Stimulated activated naive CD8-positive, alpha-beta T cell treated with anti-CD3 and anti-CD28 coated beads, Interleukin-15, amount 100 ng/mL, for 72 hours (primary cell): ENCODE measurements at regions not wholly inside any gene's neighbourhood (a gene's known extent, or its start where the extent isn't known, plus 50 kb on each side); places are given as distances from the start of the nearest gene placed in this dataset.

Experiments
- ATAC-seq: fragments of 150-1000 bp; cut with Tn5 transposase; 2 replicates; pipeline ENCODE4 v1.10.0; 2021; ENCODE audit warnings: mild to moderate bottlenecking, moderate library complexity
- DNase-seq, 2 donors: peaks; one replicate each; pipeline ENCODE4 v3.0.0; 2021 to 2022
- H3K27ac Mint-ChIP-seq, 2 donors: one replicate each; pipeline ENCODE4 v1.8.0; 2022; ENCODE audit warnings: mild to moderate bottlenecking in 2 of 2, mixed read lengths in 2 of 2, moderate library complexity in 2 of 2
- H3K27me3 Mint-ChIP-seq: one replicate; pipeline ENCODE4 v1.8.0; 2022; ENCODE audit warnings: mixed read lengths
- H3K4me1 Mint-ChIP-seq: one replicate; pipeline ENCODE4 v1.8.0; 2022; ENCODE audit warnings: mild to moderate bottlenecking, mixed read lengths
- H3K4me3 Mint-ChIP-seq, 2 donors: one replicate each; pipeline ENCODE4 v1.8.0; 2022; ENCODE audit warnings: mild to moderate bottlenecking in 2 of 2, mixed read lengths in 2 of 2, moderate library complexity in 1 of 2
- H3K9me3 Mint-ChIP-seq, 2 donors: one replicate each; pipeline ENCODE4 v1.8.0; 2022; ENCODE audit warnings: mixed read lengths in 2 of 2

- H3K9me3 Mint-ChIP-seq, result no peaks in the 10 kb centered on the region
- H3K27ac Mint-ChIP-seq, result no peak overlapping the region
- ATAC-seq, result no peak
- no peaks in the 10 kb centered on the region for H3K4me1 Mint-ChIP-seq
- H3K27me3 Mint-ChIP-seq, result no peaks in the 10 kb centered on the region
- no peak overlapping the region for H3K4me3 Mint-ChIP-seq
- DNase-seq, result no peak
These were observed 193.2 kb upstream of the KIF2A start for GRCh38 chr5:62112689-62113228.

- no peaks in the 10 kb centered on the region for H3K4me1 Mint-ChIP-seq
- no peak overlapping the region for H3K27ac Mint-ChIP-seq
- no peak for ATAC-seq
- no peak for DNase-seq
- no peaks in the 10 kb centered on the region for H3K27me3 Mint-ChIP-seq
- H3K9me3 Mint-ChIP-seq, result no peaks in the 10 kb centered on the region
- H3K4me3 Mint-ChIP-seq, result no peak overlapping the region
These were observed 191.0 kb upstream of the KIF2A start for GRCh38 chr5:62115014-62115413.

- H3K27ac Mint-ChIP-seq, result no peak overlapping the region
- ATAC-seq (no peak), DNase-seq (no peak)
- H3K27me3 Mint-ChIP-seq, result no peaks in the 10 kb centered on the region
- no peak overlapping the region for H3K4me3 Mint-ChIP-seq
- no peaks in the 10 kb centered on the region for H3K4me1 Mint-ChIP-seq
- H3K9me3 Mint-ChIP-seq, result no peaks in the 10 kb centered on the region
These were observed 181.7 kb upstream of the KIF2A start for GRCh38 chr5:62124266-62124665.

DNA sequence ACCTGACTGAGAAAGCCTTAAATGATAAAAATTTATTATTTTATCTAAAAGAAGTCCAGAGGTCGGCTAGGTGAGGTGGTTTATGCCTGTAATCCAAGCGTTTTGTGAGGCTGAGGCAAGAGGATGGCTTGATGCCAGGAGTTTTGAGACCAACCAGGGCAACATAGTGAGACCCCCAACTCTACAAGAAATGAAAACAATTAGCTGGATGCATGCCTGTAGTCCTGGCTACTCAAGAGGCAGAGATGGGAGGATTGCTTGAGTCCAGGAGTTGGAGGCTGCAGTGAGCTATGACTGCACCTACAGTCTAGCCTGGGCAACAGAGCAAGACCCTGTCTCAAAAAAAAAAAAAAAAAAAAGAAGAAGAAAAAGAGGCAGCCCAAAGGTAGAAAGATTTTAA, 179.9 kb upstream of the KIF2A start:
- H3K27me3 Mint-ChIP-seq, result no peaks in the 10 kb centered on the region
- no peaks in the 10 kb centered on the region for H3K4me1 Mint-ChIP-seq
- no peak for ATAC-seq
- no peaks in the 10 kb centered on the region for H3K9me3 Mint-ChIP-seq
- DNase-seq, result no peak
- H3K4me3 Mint-ChIP-seq, result no peak overlapping the region
- no peak overlapping the region for H3K27ac Mint-ChIP-seq

DNA sequence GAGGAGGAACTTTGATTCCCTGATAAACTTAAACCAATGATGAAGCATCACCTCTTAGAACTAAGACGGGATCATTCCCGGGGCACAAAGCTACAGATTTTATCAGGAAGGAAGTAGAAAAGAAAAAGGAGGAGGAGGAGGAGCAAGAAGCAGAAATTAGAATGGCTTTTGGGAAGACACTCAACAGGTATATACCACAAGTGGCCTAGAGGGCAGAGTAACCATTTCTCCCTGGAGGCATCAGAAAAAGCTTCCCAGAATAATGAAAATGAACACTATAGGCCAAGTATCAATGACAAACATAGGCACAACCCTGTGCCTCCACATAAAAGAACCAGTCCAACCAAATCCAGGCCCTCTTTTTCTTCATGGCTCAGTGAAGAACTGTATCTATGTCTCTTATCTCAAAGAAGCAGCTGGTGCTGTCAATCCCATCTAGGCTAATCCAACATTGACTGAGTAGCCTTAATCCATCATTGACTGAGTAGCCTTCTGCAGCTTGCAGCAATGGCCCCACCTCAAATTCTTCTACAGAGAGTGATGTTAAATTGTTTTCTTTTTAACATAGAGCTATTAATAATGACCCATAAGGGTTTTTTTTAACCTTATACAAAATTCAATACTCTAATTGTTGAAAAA, 178.8 kb upstream of the KIF2A start:
- DNase-seq (no peak), ATAC-seq (no peak)
- H3K27ac Mint-ChIP-seq, result no peak overlapping the region
- H3K27me3 Mint-ChIP-seq, result no peaks in the 10 kb centered on the region
- H3K9me3 Mint-ChIP-seq, result no peaks in the 10 kb centered on the region
- H3K4me3 Mint-ChIP-seq, result no peak overlapping the region
- no peaks in the 10 kb centered on the region for H3K4me1 Mint-ChIP-seq

GRCh38 chr5:62130107-62130506, 175.9 kb upstream of the KIF2A start:
- H3K4me3 Mint-ChIP-seq, result no peak overlapping the region
- H3K4me1 Mint-ChIP-seq, result no peaks in the 10 kb centered on the region
- H3K27me3 Mint-ChIP-seq, result no peaks in the 10 kb centered on the region
- no peak overlapping the region for H3K27ac Mint-ChIP-seq
- no peaks in the 10 kb centered on the region for H3K9me3 Mint-ChIP-seq
- DNase-seq, result no peak
- no peak for ATAC-seq

- no peak for ATAC-seq
- no peak for DNase-seq
- no peak overlapping the region for H3K4me3 Mint-ChIP-seq
- no peaks in the 10 kb centered on the region for H3K9me3 Mint-ChIP-seq
- no peaks in the 10 kb centered on the region for H3K4me1 Mint-ChIP-seq
- H3K27ac Mint-ChIP-seq, result no peak overlapping the region
- no peaks in the 10 kb centered on the region for H3K27me3 Mint-ChIP-seq
These were observed 173.7 kb upstream of the KIF2A start for GRCh38 chr5:62132276-62132675.

- H3K4me3 Mint-ChIP-seq, result no peak overlapping the region
- DNase-seq (no peak), ATAC-seq (no peak)
- no peaks in the 10 kb centered on the region for H3K9me3 Mint-ChIP-seq
- H3K4me1 Mint-ChIP-seq, result no peaks in the 10 kb centered on the region
- no peak overlapping the region for H3K27ac Mint-ChIP-seq
- no peaks in the 10 kb centered on the region for H3K27me3 Mint-ChIP-seq
These were observed 172.6 kb upstream of the KIF2A start for GRCh38 chr5:62133426-62133825.

- Mint-ChIP-seq H3K27me3 (peaks cover 10% of the 10 kb centered on the region), H3K9me3 (no peaks in the 10 kb centered on the region), H3K4me3 (no peak overlapping the region), H3K27ac (no peak overlapping the region), H3K4me1 (no peaks in the 10 kb centered on the region)
- DNase-seq (no peak), ATAC-seq (no peak)
These were observed 171.2 kb upstream of the KIF2A start for GRCh38 chr5:62134811-62135210.

DNA sequence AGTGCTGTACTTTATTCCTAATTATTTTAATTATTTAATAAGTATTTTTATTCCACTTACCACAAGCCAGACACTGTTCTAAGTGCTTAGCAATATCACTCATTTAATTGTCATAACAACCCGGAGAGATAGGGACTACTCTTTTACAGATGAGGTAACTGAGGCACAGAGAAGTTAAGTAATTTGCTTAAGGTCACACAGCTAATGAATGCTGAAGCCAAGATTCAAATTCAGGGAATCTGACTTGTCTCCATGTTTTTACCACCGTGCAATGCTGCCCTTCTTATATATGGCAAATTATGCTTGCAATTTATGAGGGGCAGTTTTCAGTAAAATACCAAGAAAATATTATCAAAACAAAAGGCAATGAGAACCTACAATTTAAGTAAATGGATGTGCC, 168.4 kb upstream of the KIF2A start:
- no peak for ATAC-seq
- no peaks in the 10 kb centered on the region for H3K4me1 Mint-ChIP-seq
- H3K27me3 Mint-ChIP-seq, result peaks cover 10% of the 10 kb centered on the region
- no peak overlapping the region for H3K4me3 Mint-ChIP-seq
- H3K27ac Mint-ChIP-seq, result no peak overlapping the region
- no peaks in the 10 kb centered on the region for H3K9me3 Mint-ChIP-seq
- no peak for DNase-seq

GRCh38 chr5:62138607-62139006, 167.4 kb upstream of the KIF2A start:
- Mint-ChIP-seq H3K27me3 (peaks cover 20% of the 10 kb centered on the region), H3K4me3 (no peak overlapping the region), H3K27ac (no peak overlapping the region), H3K4me1 (no peaks in the 10 kb centered on the region), H3K9me3 (no peaks in the 10 kb centered on the region)
- ATAC-seq, result peak; percentile 35
- no peak for DNase-seq

- ATAC-seq, result no peak
- Mint-ChIP-seq H3K27me3 (peaks cover 31% of the 10 kb centered on the region), H3K4me3 (no peak overlapping the region), H3K4me1 (no peaks in the 10 kb centered on the region), H3K9me3 (no peaks in the 10 kb centered on the region), H3K27ac (no peak overlapping the region)
- no peak for DNase-seq
These were observed 166.3 kb upstream of the KIF2A start for GRCh38 chr5:62139741-62140140.

DNA sequence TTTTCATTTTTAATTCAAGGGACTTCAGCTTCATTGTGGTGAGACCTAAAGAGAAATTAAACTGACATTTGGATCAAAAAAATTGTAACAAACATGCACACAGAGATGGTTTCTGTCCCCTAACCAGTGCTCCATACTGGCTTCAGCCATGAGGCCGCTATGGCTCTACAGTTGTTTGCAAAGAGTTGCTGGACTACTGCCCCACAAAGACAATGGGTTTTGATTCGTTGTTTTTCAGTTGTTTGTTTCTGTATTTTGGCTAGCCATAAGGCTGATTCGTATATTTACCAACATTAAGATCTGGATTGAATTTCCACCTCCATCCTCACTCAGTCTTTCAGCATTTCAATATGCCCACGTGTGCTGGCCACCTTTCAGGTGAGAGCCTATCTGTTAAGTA, 163.7 kb upstream of the KIF2A start:
- Mint-ChIP-seq H3K4me3 (no peak overlapping the region), H3K4me1 (no peaks in the 10 kb centered on the region), H3K27me3 (peaks cover 45% of the 10 kb centered on the region), H3K9me3 (no peaks in the 10 kb centered on the region), H3K27ac (no peak overlapping the region)
- DNase-seq (no peak), ATAC-seq (no peak)

- peaks cover 45% of the 10 kb centered on the region for H3K27me3 Mint-ChIP-seq
- ATAC-seq (no peak), DNase-seq (no peak)
- no peak overlapping the region for H3K4me3 Mint-ChIP-seq
- H3K27ac Mint-ChIP-seq, result no peak overlapping the region
- no peaks in the 10 kb centered on the region for H3K9me3 Mint-ChIP-seq
- no peaks in the 10 kb centered on the region for H3K4me1 Mint-ChIP-seq
These were observed 162.5 kb upstream of the KIF2A start for GRCh38 chr5:62143268-62144229.

DNA sequence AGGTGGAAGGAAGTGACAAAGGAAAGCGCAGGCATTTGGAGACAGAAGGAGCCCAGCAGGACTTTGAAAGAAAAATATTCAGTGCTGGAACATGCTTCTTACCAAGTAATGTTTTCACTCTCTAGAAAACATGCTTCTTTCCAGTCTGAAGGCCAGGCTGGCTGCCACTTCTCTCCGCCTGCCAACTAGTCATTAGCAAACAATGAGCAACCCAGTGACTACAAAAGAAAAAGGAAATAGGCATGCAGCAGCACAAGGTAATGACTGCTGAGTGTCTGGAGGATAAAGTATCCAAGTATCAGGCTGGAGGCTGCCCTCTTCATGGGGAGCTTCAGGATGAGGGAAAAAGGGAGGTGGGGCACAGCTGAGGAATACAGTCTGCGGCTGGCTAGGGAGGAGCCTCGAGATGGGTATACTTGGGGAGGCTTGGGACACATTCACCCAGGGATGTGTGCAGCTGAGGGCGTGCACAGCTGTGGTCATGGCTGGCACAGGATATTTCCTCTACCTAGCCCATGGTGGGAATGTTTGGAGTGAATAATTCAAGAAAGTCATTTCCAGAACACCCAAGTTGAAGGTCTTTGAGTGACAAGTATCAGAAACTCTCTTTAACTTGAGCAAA, 161.5 kb upstream of the KIF2A start:
- DNase-seq, result no peak
- Mint-ChIP-seq H3K9me3 (no peaks in the 10 kb centered on the region), H3K27me3 (peaks cover 35% of the 10 kb centered on the region), H3K27ac (no peak overlapping the region), H3K4me1 (no peaks in the 10 kb centered on the region), H3K4me3 (no peak overlapping the region)
- ATAC-seq, result no peak

DNA sequence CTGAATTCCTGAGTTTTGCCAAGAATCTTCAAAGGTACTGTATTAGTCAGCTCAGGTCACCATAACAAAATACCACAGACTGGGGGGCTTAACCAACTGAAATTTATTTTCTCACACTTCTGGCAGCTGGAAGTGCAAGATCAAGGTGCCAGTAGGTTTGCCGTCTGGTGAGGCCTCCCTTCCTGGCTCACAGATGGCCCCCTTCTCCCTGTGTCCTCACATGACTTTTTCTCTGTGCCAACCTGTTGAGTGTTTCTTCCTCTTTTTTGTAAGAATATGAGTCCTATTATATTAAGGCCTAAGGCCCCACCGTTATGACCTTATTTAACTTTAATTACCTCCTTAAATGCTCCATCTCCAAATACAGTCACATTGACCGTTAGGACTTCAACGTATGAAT, 156.1 kb upstream of the KIF2A start:
- Mint-ChIP-seq H3K9me3 (peaks cover 4 to 9% of the 10 kb centered on the region in 2 donors), H3K4me1 (no peaks in the 10 kb centered on the region), H3K27ac (no peak overlapping the region), H3K4me3 (no peak overlapping the region), H3K27me3 (peaks cover 13% of the 10 kb centered on the region)
- no peak for DNase-seq
- no peak for ATAC-seq
